H1 (cell line): ENCODE measurements at regions not wholly inside any gene's neighbourhood (a gene's known extent, or its start where the extent isn't known, plus 50 kb on each side); places are given as distances from the start of the nearest gene placed in this dataset.

ENCODE experiments used
- BCL11A ChIP-seq, 2 experiments: IDR thresholded peaks; one replicate each; pipeline ENCODE4 v1.6.1; 2011; ENCODE audit warnings: low read depth in 2 of 2, low read length in 2 of 2, mild to moderate bottlenecking in 2 of 2
- CEBPB ChIP-seq: IDR thresholded peaks from 2 replicates; pipeline ENCODE4 v1.6.1; 2012; ENCODE audit warnings: low read depth, low read length
- FOSL1 ChIP-seq: IDR thresholded peaks from 2 replicates; pipeline ENCODE4 v1.6.1; 2011; ENCODE audit warnings: mild to moderate bottlenecking, low read depth, low read length, moderate library complexity; ENCODE audit not compliant: insufficient read depth
- HDAC2 ChIP-seq, 2 experiments: fragments of 300-600 bp in 1 of 2; sonication (generic) in 1 of 2; IDR thresholded peaks; 2 replicates each; pipeline ENCODE4 v1.6.1; 2011 to 2012; ENCODE audit warnings: low read depth in 2 of 2, low read length in 2 of 2, mild to moderate bottlenecking in 2 of 2, moderate library complexity in 2 of 2, borderline replicate concordance in 1 of 2, inconsistent platforms in 1 of 2
- RXRA ChIP-seq: IDR thresholded peaks from 2 replicates; pipeline ENCODE4 v1.6.1; 2011; ENCODE audit warnings: low read depth, mild to moderate bottlenecking, low read length, moderate library complexity; ENCODE audit not compliant: insufficient read depth
- SUZ12 ChIP-seq: fragments of 200-600 bp; sonication (generic); IDR thresholded peaks from 2 replicates; pipeline ENCODE4 v1.6.1; 2012; ENCODE audit warnings: mild to moderate bottlenecking, inconsistent platforms, low read length, moderate library complexity, mixed read lengths
- TCF12 ChIP-seq: IDR thresholded peaks from 2 replicates; pipeline ENCODE4 v1.6.1; 2011; ENCODE audit warnings: low read depth, mild to moderate bottlenecking, low read length
- TF ChIP-seq, protein P1 (sequence below): fragments of 300-600 bp; sonication (generic); IDR thresholded peaks from 2 replicates; pipeline ENCODE4 v1.7.1; 2012; ENCODE audit warnings: low read length, moderate library complexity, mild to moderate bottlenecking, inconsistent platforms; ENCODE audit not compliant: insufficient replicate concordance

DNA sequence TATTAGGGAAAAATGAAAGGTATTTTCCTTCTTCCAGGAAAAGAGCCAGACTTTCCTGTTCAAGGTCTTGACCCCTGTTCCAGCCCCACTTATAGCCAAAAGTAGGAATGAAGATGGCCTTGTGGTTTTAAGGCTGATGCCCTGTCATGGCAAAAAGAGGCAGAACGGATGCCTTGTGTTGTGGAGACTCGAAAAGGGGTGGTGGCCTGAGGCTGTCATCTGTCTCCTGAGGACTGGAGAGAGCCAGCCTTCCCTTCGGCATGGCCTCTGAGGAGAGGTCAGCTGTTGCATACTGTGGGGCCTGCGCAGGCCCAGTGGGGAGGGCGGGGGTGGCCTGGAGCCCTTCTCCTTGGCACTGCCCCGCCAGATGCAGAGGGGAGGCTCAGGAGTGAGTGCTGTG lies 166.0 kb upstream of the EEPD1 start (continued):
- TF ChIP-seq, protein P1, sequence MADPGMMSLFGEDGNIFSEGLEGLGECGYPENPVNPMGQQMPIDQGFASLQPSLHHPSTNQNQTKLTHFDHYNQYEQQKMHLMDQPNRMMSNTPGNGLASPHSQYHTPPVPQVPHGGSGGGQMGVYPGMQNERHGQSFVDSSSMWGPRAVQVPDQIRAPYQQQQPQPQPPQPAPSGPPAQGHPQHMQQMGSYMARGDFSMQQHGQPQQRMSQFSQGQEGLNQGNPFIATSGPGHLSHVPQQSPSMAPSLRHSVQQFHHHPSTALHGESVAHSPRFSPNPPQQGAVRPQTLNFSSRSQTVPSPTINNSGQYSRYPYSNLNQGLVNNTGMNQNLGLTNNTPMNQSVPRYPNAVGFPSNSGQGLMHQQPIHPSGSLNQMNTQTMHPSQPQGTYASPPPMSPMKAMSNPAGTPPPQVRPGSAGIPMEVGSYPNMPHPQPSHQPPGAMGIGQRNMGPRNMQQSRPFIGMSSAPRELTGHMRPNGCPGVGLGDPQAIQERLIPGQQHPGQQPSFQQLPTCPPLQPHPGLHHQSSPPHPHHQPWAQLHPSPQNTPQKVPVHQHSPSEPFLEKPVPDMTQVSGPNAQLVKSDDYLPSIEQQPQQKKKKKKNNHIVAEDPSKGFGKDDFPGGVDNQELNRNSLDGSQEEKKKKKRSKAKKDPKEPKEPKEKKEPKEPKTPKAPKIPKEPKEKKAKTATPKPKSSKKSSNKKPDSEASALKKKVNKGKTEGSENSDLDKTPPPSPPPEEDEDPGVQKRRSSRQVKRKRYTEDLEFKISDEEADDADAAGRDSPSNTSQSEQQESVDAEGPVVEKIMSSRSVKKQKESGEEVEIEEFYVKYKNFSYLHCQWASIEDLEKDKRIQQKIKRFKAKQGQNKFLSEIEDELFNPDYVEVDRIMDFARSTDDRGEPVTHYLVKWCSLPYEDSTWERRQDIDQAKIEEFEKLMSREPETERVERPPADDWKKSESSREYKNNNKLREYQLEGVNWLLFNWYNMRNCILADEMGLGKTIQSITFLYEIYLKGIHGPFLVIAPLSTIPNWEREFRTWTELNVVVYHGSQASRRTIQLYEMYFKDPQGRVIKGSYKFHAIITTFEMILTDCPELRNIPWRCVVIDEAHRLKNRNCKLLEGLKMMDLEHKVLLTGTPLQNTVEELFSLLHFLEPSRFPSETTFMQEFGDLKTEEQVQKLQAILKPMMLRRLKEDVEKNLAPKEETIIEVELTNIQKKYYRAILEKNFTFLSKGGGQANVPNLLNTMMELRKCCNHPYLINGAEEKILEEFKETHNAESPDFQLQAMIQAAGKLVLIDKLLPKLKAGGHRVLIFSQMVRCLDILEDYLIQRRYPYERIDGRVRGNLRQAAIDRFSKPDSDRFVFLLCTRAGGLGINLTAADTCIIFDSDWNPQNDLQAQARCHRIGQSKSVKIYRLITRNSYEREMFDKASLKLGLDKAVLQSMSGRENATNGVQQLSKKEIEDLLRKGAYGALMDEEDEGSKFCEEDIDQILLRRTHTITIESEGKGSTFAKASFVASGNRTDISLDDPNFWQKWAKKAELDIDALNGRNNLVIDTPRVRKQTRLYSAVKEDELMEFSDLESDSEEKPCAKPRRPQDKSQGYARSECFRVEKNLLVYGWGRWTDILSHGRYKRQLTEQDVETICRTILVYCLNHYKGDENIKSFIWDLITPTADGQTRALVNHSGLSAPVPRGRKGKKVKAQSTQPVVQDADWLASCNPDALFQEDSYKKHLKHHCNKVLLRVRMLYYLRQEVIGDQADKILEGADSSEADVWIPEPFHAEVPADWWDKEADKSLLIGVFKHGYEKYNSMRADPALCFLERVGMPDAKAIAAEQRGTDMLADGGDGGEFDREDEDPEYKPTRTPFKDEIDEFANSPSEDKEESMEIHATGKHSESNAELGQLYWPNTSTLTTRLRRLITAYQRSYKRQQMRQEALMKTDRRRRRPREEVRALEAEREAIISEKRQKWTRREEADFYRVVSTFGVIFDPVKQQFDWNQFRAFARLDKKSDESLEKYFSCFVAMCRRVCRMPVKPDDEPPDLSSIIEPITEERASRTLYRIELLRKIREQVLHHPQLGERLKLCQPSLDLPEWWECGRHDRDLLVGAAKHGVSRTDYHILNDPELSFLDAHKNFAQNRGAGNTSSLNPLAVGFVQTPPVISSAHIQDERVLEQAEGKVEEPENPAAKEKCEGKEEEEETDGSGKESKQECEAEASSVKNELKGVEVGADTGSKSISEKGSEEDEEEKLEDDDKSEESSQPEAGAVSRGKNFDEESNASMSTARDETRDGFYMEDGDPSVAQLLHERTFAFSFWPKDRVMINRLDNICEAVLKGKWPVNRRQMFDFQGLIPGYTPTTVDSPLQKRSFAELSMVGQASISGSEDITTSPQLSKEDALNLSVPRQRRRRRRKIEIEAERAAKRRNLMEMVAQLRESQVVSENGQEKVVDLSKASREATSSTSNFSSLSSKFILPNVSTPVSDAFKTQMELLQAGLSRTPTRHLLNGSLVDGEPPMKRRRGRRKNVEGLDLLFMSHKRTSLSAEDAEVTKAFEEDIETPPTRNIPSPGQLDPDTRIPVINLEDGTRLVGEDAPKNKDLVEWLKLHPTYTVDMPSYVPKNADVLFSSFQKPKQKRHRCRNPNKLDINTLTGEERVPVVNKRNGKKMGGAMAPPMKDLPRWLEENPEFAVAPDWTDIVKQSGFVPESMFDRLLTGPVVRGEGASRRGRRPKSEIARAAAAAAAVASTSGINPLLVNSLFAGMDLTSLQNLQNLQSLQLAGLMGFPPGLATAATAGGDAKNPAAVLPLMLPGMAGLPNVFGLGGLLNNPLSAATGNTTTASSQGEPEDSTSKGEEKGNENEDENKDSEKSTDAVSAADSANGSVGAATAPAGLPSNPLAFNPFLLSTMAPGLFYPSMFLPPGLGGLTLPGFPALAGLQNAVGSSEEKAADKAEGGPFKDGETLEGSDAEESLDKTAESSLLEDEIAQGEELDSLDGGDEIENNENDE: no peak
- TF ChIP-seq SUZ12 (no peak), RXRA (no peak), CEBPB (no peak), TCF12 (no peak), FOSL1 (no peak), BCL11A (IDR thresholded peaks at IDR 0.05; ENCODE audit: low read depth in 2 of 2, low read length in 2 of 2) (no peak), HDAC2 (IDR thresholded peaks at IDR 0.05; ENCODE audit: borderline replicate concordance in 1 of 2, low read depth in 2 of 2, low read length in 2 of 2) (no peak)
